Activated naive CD4-positive, alpha-beta T cell treated with anti-CD3 and anti-CD28 coated beads, Interleukin-2, amount 10 ng/mL, durations not matched to agents 7 days and 5 days (primary cell): ENCODE measurements at regions not wholly inside any gene's neighbourhood (a gene's known extent, or its start where the extent isn't known, plus 50 kb on each side); places are given as distances from the start of the nearest gene placed in this dataset.

Experiments used
- CTCF ChIA-PET: fragments of 350-600 bp; sonication (Branson Sonifier 250); formaldehyde crosslinking; loops from one replicate; lab custom pipeline; 2021; ENCODE audit warnings: antibody characterized with exemption; lab: Charles Lee
- DNase-seq: peaks from one replicate; pipeline ENCODE4 v3.0.0-alpha.2; 2020
- H3K27ac Mint-ChIP-seq: one replicate; pipeline ENCODE4 v1.8.0; 2021; ENCODE audit warnings: mild to moderate bottlenecking, moderate library complexity, mixed read lengths
- H3K27me3 Mint-ChIP-seq: one replicate; pipeline ENCODE4 v1.8.0; 2021; ENCODE audit warnings: mild to moderate bottlenecking, mixed read lengths
- H3K36me3 Mint-ChIP-seq: one replicate; pipeline ENCODE4 v1.8.0; 2021; ENCODE audit warnings: mixed read lengths
- H3K4me1 Mint-ChIP-seq: one replicate; pipeline ENCODE4 v1.8.0; 2021; ENCODE audit warnings: mixed read lengths
- H3K4me3 Mint-ChIP-seq: one replicate; pipeline ENCODE4 v1.8.0; 2021; ENCODE audit warnings: mild to moderate bottlenecking, moderate library complexity, mixed read lengths
- H3K9me3 Mint-ChIP-seq: one replicate; pipeline ENCODE4 v1.8.0; 2021; ENCODE audit warnings: mixed read lengths

DNA sequence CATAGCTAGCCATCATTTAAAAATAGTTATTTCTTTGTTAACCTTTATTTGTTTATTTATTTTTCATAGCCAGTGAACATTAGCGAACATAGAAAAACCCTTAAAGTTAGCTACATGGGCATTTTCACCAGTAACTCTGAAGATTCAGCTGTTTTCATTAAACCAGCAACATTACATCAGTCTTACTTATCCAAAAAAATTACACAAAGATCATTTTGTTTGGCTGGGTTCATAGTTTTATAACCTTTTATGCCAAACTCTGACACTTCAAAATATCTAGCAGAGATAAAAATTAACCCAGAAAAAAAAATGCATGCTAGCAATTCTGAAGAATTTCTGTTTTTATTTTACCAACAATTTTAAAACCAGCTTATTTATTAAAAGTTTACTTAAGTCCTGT is 784.1 kb downstream of the PCDH18 start:
- no peak overlapping the region for H3K27ac Mint-ChIP-seq
- no peaks in the 10 kb centered on the region for H3K27me3 Mint-ChIP-seq
- H3K9me3 Mint-ChIP-seq, result no peaks in the 10 kb centered on the region
- CTCF ChIA-PET, result no interaction called here
- DNase-seq, result no peak
- H3K36me3 Mint-ChIP-seq, result no peaks in the 10 kb centered on the region
- H3K4me1 Mint-ChIP-seq, result no peaks in the 10 kb centered on the region
- no peak overlapping the region for H3K4me3 Mint-ChIP-seq

DNA sequence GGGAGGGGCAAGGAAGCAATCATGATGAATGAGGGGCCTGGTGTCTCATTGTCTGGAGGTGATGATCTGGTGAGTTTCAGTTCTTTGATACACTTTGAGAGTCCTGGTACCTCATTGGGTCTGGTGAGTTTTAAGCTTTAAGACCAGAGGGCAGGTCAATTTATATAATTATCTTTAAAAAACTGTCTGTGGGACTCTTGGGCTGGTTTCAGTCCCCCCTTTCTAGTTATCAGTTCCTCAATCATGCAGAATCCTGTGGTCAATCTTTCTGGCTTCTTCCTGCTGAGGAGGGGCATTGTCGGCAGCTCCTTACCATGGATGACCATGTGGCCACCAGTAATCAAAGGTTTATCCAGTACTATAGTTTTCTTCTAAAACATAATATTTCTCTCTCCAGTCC is 789.1 kb downstream of the PCDH18 start:
- no peak overlapping the region for H3K4me3 Mint-ChIP-seq
- H3K27ac Mint-ChIP-seq, result no peak overlapping the region
- CTCF ChIA-PET, result no interaction called here
- H3K4me1 Mint-ChIP-seq, result no peaks in the 10 kb centered on the region
- no peaks in the 10 kb centered on the region for H3K27me3 Mint-ChIP-seq
- no peaks in the 10 kb centered on the region for H3K36me3 Mint-ChIP-seq
- no peaks in the 10 kb centered on the region for H3K9me3 Mint-ChIP-seq
- DNase-seq, result no peak

DNA sequence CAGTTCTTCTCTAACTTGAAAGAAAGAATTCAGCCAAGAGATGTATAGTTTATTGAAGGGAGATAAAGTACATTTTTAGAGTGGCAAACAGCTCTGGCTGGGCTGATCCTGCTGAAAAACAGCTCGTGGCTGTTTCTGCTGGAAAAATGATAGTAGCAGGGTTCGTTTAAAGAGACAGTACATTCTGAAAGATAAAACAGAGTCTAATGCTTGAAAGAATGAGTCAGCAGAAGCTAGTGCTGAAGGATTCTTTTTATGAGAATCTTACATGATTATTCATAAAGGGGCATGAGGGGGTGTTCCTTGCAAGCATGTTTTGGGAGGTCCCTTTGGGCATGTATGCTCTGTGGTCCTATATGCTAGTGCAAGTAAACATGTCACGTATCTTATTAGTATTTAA is 790.0 kb downstream of the PCDH18 start:
- Mint-ChIP-seq H3K36me3 (no peaks in the 10 kb centered on the region), H3K27ac (no peak overlapping the region)
- CTCF ChIA-PET, result no interaction called here

DNA sequence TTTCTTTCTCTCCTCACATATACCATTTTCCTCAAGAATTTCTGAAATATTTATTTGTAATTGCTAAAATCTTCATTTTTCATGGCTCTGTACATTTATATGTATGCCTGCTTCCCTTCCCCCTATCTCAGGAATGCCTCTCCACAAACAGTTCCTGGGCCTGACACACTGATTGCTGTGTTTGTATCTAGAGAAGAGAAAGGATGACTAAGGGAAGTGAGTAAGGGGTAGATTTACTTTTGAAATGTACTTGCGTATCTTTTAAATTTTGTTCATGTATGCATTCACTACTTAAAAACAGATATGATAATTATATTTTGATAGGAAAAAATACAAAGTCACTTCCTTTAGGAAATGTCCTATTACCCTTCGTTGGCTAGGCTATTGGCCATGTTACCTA is 790.8 kb downstream of the PCDH18 start:
- Mint-ChIP-seq H3K27me3 (no peaks in the 10 kb centered on the region), H3K27ac (no peak overlapping the region), H3K36me3 (no peaks in the 10 kb centered on the region), H3K9me3 (no peaks in the 10 kb centered on the region), H3K4me1 (no peaks in the 10 kb centered on the region), H3K4me3 (no peak overlapping the region)
- no peak for DNase-seq
- CTCF ChIA-PET, result no interaction called here

More for the DNA sequence above, 790.0 kb downstream of the PCDH18 start:
- Mint-ChIP-seq H3K4me1 (no peaks in the 10 kb centered on the region), H3K27me3 (no peaks in the 10 kb centered on the region), H3K9me3 (no peaks in the 10 kb centered on the region), H3K4me3 (no peak overlapping the region)
- no peak for DNase-seq

DNA sequence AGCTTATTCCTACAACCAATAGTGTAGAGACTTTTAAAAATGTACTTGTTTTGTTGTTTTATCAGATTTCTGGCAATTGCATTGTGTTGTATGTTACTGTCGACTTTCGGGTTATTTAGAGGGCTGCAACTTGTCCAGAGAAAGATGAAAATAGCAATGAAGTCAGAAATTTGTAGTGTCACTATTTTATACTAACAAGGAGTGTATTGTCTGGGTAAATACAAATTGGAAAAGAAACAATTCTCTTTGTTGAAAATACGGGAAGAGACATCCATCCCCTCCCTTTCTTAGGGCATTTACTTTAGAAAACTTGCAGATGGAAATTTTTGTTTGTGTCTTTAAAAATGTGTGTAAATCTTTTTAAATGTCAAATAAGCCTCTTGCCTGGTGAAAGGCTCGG is 792.0 kb downstream of the PCDH18 start:
- Mint-ChIP-seq H3K27ac (no peak overlapping the region), H3K36me3 (no peaks in the 10 kb centered on the region), H3K27me3 (no peaks in the 10 kb centered on the region), H3K4me1 (no peaks in the 10 kb centered on the region), H3K9me3 (no peaks in the 10 kb centered on the region), H3K4me3 (no peak overlapping the region)
- no peak for DNase-seq
- CTCF ChIA-PET, result no interaction called here

DNA sequence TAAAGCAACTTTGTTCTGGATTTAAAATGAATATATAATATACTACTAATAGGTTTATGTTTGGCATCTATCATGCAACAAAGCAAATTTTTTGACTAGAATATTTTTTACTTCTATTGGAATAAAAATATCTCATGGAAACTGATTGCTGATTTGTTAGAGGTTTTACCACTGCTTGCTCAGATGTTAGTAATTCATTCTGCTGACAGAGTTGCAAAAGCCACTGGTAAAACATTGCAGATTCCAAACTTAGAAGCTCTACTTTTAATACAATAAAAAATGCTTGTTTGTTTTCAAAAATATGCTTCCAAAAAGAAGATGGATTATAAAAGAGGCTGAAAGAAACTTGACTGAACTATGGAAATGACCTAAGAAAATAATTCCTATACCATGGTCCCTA is 795.2 kb downstream of the PCDH18 start:
- Mint-ChIP-seq H3K4me3 (no peak overlapping the region), H3K9me3 (peaks cover 1% of the 10 kb centered on the region), H3K36me3 (no peaks in the 10 kb centered on the region), H3K4me1 (no peaks in the 10 kb centered on the region), H3K27me3 (no peaks in the 10 kb centered on the region), H3K27ac (no peak overlapping the region)
- DNase-seq, result no peak
- CTCF ChIA-PET, result no interaction called here

DNA sequence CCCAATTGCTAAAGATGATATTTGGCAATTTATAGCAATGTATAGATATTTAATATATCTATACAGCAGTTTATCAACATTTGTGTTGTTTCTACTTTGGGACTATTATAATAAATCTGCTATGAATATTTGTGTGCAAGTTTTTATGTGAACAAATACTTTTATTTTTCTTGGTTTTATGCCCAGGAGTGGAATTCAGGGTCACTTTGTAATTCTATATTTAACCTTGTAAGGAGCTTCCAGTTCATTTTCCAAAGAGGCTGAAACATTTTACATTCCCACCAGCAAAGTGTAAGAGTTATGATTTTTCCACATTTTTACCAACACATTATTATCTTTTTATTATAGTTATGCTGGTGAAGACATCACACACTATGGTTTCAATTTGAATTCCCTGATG is 801.3 kb downstream of the PCDH18 start:
- no peaks in the 10 kb centered on the region for H3K4me1 Mint-ChIP-seq
- no peaks in the 10 kb centered on the region for H3K36me3 Mint-ChIP-seq
- no peaks in the 10 kb centered on the region for H3K27me3 Mint-ChIP-seq
- peaks cover 1% of the 10 kb centered on the region for H3K9me3 Mint-ChIP-seq
- no peak overlapping the region for H3K4me3 Mint-ChIP-seq
- DNase-seq, result no peak
- H3K27ac Mint-ChIP-seq, result no peak overlapping the region
- CTCF ChIA-PET, result no interaction called here

DNA sequence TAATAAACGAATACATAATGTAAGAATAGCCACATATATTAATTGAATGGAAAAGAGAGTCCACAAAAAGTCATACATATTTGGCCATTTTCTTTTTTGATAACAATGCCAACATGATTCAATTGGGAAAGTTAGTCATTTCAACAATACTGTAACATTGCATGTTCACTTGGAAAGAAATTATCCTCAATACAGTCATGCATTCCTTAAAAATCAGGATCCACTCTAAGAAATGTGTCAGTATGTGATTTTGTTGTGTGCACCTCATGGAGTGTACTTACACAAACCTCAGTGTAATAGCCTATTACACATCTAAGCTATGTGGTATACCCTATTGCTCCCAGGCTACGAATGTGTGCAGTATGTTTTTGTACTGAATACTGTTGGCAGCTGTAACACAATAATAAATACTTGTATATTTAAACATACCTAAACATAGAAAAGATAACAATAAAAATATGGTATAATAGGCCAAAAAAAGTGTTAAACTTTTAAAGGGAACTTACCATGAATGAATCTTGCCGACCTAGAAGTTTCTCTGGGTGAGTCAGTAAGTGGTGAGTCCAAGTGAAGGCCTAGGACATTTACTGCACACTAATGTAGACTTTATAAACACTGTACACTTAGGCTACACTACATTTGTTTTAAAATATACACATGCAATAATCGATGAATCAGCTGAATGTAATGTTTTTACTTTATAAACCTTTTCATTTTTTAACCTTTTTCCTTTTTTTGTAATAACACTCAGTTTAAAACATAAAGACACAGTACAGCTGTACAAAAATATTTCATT is 806.8 kb downstream of the PCDH18 start:
- DNase-seq, result no peak
- Mint-ChIP-seq H3K27ac (no peak overlapping the region), H3K4me1 (no peaks in the 10 kb centered on the region), H3K4me3 (no peak overlapping the region), H3K9me3 (peaks cover 3% of the 10 kb centered on the region), H3K36me3 (no peaks in the 10 kb centered on the region), H3K27me3 (no peaks in the 10 kb centered on the region)
- CTCF ChIA-PET, result no interaction called here

DNA sequence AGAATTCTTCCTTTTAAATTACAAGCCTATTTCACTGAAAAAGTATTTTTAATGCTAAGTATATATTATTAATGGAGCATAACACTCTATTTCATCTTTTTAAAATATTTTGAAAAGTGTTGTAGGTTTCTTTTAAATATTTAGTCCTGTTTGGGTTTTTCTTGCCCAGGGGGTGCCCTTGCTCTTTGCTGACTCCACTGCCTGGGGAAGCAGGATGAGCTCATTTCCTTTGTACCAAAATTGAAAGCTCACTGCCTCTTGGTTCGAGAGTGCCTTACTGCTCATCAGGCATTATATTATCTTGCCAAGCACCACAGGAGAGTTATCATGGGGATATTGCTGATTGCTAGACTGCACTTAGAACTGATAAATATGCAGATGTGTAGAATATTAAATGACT is 819.2 kb downstream of the PCDH18 start:
- DNase-seq, result no peak
- Mint-ChIP-seq H3K36me3 (no peaks in the 10 kb centered on the region), H3K9me3 (no peaks in the 10 kb centered on the region), H3K4me3 (no peak overlapping the region), H3K27ac (no peak overlapping the region), H3K4me1 (no peaks in the 10 kb centered on the region), H3K27me3 (no peaks in the 10 kb centered on the region)
- CTCF ChIA-PET, result no interaction called here

DNA sequence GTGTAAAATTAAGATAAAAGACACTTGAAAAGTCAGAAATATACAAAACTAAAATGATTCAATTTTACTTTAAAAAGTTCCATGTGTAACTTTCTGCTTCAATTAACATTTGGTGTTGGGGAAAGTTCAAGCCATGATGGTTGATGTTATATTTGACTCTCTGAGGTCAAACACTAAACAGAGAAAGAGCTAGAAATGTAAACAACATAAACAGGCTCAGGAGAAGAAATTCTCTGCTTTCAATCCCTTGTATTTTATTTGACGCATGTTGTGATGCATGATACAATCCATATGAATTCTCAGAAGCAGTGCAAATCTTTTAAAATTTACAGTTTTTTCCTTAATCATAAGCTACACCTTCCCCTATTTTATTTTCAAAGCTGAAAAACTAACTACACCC is 822.4 kb downstream of the PCDH18 start:
- CTCF ChIA-PET, result interaction anchor here (0.5 kb wide), 1 partner anchor 154 kb away, joined by 4 read pairs; no protein-coding TSS in a partner anchor
- no peak overlapping the region for H3K27ac Mint-ChIP-seq
- H3K4me1 Mint-ChIP-seq, result no peaks in the 10 kb centered on the region
- H3K4me3 Mint-ChIP-seq, result no peak overlapping the region
- no peaks in the 10 kb centered on the region for H3K36me3 Mint-ChIP-seq
- no peak for DNase-seq
- H3K9me3 Mint-ChIP-seq, result no peaks in the 10 kb centered on the region
- H3K27me3 Mint-ChIP-seq, result no peaks in the 10 kb centered on the region

DNA sequence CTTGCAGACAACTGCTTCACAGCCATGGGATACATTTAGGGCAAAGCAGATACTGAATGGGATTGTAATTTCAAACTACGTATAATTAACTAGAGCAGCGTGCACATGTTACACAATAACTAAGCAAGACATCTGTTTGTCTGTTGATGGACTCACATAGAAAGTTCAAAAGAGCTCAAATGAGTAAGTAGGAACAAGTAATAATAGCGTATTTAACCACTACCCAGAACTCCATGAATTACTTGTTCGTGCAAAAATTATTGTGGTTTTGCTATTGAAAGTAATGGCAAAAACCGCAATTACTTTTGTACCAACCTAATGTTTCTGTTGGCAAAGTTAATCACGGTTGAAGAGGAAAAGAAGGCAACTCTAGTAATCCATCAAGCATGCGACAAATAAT is 825.4 kb downstream of the PCDH18 start:
- no peaks in the 10 kb centered on the region for H3K27me3 Mint-ChIP-seq
- H3K36me3 Mint-ChIP-seq, result no peaks in the 10 kb centered on the region
- no peak overlapping the region for H3K4me3 Mint-ChIP-seq
- H3K4me1 Mint-ChIP-seq, result no peaks in the 10 kb centered on the region
- CTCF ChIA-PET, result no interaction called here
- no peak overlapping the region for H3K27ac Mint-ChIP-seq
- no peaks in the 10 kb centered on the region for H3K9me3 Mint-ChIP-seq
- no peak for DNase-seq

DNA sequence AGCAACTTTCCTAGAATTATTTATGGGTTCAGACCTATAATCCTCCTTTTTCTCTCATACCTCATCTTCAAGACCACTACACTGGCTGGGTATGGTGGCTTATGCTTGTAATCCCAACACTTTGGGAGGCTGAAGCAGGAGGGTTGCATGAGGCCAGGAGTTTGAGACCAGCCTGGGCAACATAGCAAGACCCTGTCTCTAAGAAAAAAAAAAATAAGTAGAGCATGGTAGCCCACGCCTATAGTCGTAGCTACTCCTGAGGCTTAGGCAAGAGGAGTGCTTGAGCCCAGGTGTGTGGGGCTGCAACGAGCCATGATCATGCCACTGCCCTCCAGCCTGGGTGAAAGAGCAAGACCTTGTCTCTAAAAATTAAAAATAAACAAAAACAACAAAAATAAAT is 832.4 kb downstream of the PCDH18 start:
- no peaks in the 10 kb centered on the region for H3K27me3 Mint-ChIP-seq
- no peak for DNase-seq
- no peak overlapping the region for H3K27ac Mint-ChIP-seq
- no peaks in the 10 kb centered on the region for H3K9me3 Mint-ChIP-seq
- H3K4me1 Mint-ChIP-seq, result no peaks in the 10 kb centered on the region
- no peaks in the 10 kb centered on the region for H3K36me3 Mint-ChIP-seq
- H3K4me3 Mint-ChIP-seq, result no peak overlapping the region
- CTCF ChIA-PET, result no interaction called here

DNA sequence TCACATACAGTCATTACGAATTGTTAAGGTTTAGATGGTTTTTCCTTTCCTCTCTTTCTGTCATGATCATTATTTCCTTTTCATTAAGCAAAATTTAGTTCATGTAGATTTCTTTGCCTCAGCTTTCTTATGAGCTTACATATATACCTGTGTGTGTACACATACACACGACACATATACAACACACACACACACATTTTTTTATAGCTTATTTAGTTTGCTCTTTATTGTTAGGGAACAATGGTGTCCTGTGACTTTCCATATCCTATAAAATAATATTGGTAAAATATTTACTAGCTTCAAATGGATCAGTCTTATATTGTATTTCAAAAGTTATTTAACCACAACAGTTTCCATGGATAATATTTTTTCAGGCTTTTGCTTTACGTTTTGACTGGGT is 840.7 kb downstream of the PCDH18 start:
- Mint-ChIP-seq H3K4me3 (no peak overlapping the region), H3K36me3 (no peaks in the 10 kb centered on the region), H3K27me3 (no peaks in the 10 kb centered on the region), H3K27ac (no peak overlapping the region), H3K9me3 (peaks cover 3% of the 10 kb centered on the region), H3K4me1 (no peaks in the 10 kb centered on the region)
- CTCF ChIA-PET, result no interaction called here
- DNase-seq, result no peak

DNA sequence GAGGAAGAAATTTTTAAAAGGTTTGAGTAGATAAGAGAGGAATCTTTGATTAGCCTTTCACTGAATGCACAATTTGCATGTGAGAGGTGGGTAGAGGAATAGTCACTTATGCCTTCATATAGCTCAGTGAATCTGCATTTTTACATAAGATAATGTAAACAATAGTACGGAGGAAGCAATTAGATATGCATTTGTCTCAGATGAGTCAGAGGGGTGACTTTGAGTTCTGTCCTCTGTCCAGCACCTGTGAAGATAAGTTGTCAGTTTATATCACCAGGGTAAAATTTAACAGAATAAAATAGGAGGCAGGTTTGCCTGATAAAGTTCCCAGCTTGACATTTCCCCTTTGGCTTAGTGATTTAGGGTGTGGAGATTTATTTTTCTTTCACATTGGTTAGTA is 841.9 kb downstream of the PCDH18 start:
- CTCF ChIA-PET, result no interaction called here
- no peak for DNase-seq
- Mint-ChIP-seq H3K4me3 (no peak overlapping the region), H3K4me1 (no peaks in the 10 kb centered on the region), H3K9me3 (peaks cover 3% of the 10 kb centered on the region), H3K27ac (no peak overlapping the region), H3K27me3 (no peaks in the 10 kb centered on the region), H3K36me3 (no peaks in the 10 kb centered on the region)

DNA sequence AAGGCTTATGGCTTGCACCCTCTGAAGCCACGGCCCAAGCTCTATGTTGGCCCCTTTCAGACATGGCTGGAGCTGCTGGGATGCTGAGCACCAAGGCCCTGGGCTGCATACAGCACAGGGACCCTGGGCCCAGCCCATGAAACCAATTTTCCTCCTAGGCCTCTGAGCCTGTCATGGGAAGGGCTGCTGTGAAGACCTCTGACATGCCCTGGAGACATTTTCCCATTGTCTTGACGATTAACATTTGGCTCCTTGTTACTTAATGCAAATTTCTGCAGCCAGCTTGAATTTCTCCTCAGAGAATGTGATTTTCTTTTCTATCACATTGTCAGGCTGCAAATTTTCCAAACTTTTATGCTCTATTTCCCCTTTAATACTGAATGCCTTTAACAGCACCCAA is 844.7 kb downstream of the PCDH18 start:
- no peak overlapping the region for H3K4me3 Mint-ChIP-seq
- H3K36me3 Mint-ChIP-seq, result no peaks in the 10 kb centered on the region
- no peak for DNase-seq
- peaks cover 3% of the 10 kb centered on the region for H3K9me3 Mint-ChIP-seq
- CTCF ChIA-PET, result no interaction called here
- H3K27me3 Mint-ChIP-seq, result no peaks in the 10 kb centered on the region
- no peak overlapping the region for H3K27ac Mint-ChIP-seq
- H3K4me1 Mint-ChIP-seq, result no peaks in the 10 kb centered on the region
